Stimulated activated CD4-positive, alpha-beta T cell treated with anti-CD3 and anti-CD28 coated beads, Interleukin-1b, Interleukin-23, amount 100 ng/mL, for 48 hours (primary cell): ENCODE measurements at regions not wholly inside any gene's neighbourhood (a gene's known extent, or its start where the extent isn't known, plus 50 kb on each side); places are given as distances from the start of the nearest gene placed in this dataset.

Experiments
- DNase-seq: peaks from one replicate; pipeline ENCODE4 v3.0.0-alpha.2; 2020

DNA sequence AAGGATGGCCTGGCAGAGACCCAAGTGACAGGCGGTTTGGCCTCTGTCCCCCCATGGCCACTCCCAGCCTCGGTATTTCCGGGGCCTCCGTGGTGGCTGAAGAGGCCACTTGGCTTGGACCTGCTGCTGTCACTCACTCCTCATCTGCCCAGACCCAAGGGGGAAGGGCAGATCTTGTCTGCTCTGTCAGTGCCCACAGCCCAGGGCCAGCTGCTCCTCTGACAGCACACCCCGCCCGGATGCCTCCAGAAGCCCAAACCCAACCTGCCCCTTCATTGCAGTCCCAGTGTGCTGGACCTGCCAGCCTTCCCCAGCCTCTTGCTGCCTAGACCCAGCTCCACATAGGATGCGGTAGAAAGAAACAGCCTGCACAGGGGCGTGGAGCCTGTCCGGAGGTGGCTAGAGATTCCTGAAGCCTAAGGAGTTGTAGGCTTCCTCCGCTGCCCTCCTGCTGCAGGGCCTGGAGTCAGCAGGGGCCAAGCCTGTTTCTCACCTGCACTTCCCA is 52.0 kb downstream of the MAGEF1 start:
- no peak for DNase-seq

DNA sequence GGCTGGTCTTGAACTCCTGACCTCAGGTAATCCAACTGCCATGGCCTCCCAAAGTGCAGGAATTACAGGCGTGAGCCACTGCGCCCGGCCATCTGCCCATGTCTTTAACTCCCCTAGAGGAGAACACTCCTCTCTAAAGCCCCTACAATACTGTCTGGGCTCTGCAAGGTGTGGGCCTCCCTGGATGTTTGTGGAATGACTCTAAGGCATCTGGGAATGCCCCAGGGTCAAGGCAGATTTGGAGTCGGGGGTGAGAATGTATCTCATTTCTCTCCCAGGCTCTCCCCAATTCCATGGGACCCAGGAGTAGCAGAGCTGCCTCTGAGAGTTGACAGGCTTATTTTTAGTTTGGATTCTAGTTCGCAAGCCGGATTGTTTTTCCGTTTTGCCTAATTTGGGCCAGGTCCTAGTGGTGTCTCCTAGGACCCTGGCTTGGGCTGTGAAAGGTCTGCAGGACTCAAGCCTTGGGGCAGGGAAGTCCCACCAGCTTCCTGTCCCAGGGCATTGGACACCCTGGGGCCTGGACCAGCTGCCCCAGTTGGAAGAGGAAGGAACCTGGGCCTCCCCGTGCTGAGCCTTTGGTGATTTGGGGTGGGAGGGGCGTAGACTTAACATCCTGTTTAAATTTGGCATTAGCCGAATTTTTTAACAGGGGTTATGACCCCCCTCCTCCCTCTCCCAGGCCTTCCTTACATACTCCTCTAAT is 53.5 kb downstream of the MAGEF1 start:
- no peak for DNase-seq

DNA sequence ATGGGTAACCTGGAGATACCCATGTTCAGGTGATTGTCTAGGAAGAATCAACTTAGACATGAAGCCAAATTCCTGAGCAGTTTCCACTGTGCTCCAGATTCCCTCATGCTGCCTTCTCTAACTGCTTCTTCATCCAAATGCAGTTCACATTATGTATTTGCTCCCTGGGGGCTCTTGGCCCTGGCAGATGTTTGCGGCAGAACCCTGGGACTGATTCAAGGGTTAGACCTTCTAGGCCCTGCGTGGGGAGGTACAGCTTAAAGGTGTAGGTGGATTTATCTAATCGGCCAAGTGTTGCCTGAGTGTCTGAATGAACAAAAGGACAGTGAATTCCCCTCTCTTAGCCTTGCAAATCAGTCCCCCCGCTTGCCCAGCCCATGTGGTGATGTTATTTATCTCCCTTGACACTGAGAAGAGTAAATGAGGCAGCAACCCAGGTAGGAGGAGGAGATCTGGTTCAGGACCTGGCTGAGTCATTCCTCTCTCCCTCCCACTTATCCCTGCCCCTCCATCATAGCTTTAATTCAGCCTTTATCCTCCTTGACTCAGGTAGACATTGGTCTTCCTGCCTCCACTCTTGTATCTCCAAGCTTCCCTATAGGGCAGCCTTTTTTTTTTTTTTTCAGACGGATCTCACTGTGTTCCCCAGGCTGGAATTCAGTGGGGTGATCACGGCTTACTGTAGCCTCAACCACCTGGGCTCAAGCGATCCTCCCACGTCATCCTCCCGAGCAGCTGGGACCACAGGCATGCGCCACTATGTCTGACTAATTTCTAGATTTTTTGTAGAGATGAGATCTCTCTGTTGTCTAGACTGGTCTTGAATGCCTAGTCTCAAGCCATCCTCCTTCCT is 54.8 kb downstream of the MAGEF1 start:
- peak; percentile 44 for DNase-seq

DNA sequence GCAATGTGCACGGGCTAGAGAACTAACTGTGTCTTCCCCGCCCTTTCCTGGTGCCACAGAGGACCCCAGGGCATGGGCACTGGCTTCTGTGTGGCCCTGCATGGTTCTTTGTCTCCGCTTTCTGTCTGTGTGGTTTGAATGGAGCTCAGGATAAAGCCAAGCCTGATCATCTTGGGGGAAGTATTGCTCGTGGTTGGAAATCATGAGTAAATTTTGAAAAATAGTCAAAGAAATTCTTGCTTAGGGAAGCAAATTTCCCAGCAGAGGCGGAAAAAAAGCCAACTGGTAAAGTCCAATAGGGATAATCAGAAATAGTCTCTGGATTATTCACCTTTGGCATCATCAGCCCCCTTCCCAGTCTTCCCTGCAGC is 55.4 kb downstream of the MAGEF1 start:
- no peak for DNase-seq

DNA sequence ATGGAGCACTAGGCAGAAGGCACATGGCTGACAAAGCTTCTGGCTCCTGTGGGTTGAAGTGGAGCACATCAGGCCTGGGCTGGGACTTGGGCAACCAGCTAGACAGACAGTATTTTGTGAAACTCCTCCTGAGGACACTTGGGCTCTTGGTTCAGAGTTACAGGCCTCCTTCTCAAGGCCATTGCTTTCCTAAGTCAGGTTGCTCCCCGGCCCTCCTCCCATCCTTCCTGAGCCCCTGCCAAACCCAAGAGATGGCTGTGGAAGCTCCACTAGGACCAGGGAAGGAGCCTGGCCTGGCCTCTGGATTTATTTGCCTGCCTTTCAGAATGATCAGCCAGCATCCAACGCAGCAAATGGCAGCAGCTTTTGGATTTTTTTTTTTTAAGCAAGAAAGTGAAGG is 56.3 kb downstream of the MAGEF1 start:
- DNase-seq = no peak

DNA sequence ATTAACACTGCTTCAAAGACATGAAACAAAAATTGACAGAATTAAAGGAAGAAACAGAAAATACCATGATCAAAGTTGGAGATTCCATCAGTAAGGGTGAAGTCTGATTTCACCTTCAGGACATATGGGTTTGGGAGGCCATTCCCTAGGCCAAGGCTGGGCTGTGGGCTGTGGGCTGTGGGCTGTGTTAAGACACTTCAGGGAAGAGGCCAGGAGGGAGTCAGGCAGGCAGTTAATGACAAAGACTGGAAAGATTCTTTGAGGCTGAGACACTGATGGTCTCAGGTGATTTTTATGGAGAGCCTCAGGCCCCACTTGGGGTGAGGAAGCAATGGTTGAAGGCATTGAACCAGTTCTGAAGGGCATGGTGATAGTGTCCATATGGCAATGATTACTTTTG is 57.5 kb downstream of the MAGEF1 start:
- no peak for DNase-seq

DNA sequence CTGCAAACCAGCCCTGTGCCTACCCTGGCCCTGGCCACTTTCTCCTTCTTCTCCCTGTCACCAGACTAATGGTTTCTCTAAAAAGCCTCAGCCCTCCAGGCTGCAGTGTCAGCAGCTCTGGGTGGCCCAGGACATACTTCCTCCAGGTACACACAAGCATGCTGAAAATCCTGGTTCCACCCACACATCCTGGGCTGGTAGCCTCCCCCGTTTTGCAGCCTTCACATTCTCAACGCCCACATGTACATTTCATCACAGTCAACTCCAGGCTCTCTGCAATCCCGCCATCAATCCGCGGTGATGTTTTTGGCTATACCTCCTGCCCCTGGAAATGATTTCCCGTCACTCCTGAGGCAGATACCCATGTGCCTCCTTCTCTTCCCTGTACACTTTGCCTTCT is 59.4 kb downstream of the MAGEF1 start:
- no peak for DNase-seq

DNA sequence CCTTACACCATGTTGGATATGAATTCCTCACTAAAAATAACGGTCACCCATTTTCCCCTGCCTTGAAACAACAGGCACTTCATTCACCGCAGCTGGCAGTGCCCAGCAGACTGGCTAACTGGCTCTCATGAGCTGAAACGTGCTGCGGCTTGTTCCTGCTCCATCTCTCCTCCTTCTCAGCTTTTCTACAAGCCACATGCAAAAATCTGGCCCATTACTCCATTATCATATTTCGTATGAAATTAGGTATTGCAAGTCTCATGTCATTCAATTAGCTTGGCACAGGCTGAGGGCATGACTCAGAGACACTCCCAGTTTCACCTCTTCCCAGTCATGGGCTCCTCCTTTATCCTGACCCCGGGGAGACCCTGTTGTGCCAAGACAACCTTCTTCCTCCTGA is 60.0 kb downstream of the MAGEF1 start:
- DNase-seq = no peak

DNA sequence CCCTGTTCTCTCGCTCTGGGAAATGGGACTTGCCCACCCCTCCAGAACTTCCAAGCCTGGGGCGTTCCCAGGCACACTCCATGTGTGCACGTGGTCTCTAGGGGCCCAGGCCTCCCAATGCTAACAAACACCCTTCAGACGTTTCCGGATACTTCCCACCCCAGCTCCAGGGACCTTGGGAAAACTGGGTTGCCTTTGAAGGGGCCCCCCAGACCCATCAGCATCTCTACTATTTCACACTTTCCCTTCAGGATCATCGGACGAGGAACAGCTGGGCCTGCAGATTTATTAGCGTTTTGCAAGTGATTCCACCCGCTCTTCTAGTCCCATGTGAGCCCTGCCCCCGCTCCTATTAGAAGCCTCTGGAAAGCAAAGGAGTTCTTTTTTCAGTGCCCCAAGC is 63.2 kb downstream of the MAGEF1 start:
- no peak for DNase-seq

DNA sequence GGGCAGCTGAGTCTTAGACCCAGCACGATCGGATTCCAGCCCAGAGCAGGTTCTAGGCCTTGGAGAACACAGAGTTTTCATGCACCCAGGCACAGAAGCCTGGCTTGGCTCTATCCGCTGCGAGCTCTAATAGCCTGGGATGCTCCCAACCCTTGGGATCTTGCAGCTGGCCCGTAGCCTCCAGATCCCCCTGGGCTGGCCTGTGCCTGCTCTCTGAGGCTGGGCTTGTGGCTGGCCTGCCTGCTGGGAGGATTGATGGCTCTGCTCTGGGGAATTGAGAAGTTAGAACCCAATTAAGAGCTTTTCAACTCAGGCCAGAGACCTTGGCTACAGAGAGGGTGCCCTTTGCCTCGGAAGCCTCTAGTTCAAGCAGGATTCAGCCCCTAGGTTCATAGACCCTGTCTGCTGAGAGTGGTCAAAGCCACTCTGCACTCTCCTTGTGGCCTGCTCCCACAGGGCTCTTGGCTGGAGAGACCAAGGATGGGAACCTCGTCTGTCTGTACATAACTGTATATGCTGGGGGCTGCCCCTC is 64.4 kb downstream of the MAGEF1 start:
- no peak for DNase-seq

DNA sequence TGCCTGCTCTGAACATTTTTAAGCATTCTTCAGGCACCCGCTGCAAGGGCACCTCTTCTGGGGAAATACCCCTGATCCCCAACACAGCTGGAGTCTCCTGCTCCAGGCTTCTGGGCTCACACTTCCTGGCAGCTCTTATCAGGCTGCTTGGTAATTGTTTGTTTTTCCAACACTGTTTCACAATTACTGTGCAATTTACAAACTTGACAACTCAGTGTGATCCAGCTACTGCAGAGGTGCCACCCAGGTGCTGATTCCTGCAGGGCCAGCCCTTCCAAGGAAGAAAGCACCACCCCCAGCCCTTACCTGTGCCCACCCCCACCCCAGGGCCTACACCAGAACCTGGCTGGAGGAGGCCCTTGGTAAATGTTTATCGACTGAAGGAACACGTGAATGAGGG is 66.5 kb downstream of the MAGEF1 start:
- no peak for DNase-seq

DNA sequence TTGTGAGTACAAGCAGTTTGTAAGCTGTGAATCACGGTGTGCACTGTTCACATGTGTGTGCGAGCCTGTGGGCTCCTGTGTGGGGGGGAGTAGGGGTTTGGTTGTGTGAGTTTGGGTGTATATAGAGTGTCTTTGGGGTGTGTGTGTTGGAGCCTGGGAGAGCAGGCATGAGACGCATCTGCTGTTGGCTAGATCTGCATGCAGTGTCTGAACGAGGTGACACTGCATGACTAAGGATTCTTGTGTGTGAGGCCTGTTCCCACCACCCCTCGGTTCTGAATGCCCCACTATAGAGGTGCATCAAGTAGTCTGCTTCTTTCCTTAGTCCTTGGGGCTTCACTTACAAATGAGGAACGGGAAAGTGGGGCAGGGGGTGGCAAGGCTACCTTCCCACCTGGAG is 68.4 kb downstream of the MAGEF1 start:
- DNase-seq = no peak

DNA sequence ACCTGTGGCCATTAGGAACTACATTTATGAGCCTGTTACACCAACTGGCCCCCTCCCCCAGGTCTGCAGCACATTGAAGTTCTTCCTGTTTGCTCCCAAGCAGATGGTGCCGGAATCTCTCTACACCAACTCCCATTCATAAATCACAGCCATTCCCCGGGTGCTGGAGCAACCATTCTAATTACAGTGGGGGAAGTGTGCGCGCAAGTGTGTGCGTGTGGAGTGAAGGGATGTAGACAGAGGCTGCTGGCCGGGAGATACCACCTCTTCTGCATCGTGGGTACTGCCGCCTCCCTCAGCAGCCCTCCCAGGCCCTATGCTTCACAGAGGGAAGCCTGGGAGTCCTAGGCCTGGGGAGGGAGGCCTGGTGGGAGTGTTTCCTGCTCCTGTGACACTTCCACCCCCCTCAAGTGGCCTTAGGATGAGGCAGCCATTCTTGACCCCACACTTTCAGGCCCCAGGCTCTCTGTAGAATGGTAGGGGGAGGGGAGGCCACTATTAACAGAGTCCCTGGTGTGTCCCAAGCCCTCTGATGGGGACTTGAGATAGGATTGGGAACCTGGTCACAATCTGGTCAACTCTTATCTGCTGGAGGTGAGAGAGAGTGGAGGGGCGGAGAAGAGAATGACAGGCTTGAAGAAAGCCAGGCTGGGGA is 69.1 kb downstream of the MAGEF1 start:
- no peak for DNase-seq

DNA sequence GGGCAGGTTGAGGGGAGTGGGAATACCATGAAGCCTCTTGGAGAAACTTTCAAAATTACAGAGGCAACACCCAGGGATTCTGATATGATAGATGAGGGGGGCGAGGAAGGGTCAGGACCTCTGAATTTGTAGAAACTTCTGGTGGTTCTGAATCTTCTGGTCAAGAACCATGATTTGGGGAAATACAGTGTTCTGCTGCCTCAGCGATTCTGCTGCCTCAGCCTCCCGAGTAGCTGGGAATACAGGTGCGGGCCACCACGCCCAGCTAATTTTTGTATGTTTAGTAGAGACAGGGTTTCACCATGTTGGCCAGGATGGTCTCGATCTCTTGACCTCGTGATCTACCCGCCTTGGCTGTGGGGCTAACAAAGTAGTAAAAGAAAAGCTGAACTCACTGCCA is 70.4 kb downstream of the MAGEF1 start:
- no peak for DNase-seq

DNA sequence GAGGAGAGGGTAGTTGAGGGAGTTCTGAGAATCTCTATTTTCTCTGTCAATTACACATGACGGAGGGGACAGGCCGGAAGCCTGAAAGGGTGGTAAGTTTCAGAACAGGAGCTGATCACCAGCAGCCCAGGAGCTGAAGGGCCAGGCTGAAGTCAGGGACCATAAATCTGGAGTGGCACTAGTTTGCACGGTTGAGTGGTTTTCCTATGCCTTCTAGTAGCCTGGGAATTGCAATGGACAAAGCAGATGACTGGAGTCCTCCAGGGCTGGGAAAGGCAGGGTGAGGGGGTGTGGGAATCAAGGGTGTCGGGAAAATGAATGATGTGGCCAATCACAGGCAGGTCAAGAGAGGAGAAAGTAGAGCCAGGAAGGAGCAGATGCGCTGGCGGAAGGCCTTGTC is 72.5 kb downstream of the MAGEF1 start:
- no peak for DNase-seq

DNA sequence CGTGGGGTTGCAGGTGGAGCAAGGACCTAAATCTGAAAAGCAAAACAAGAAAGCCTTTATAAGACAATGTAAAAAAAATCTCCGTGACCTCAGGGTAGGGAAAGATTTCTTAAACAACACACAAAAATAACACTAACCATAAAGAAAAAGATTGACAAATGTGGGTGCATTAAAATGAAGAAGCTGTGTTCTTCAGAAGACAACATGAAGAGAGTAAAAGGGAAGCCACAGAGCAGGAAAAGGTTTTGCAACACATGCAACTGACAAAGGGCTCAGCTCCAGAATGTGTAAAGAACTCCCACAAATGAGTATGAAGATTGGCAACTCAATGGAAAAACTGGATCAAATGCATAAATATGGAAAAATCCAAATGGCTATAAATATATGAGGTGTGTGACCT is 74.2 kb downstream of the MAGEF1 start:
- DNase-seq = no peak

DNA sequence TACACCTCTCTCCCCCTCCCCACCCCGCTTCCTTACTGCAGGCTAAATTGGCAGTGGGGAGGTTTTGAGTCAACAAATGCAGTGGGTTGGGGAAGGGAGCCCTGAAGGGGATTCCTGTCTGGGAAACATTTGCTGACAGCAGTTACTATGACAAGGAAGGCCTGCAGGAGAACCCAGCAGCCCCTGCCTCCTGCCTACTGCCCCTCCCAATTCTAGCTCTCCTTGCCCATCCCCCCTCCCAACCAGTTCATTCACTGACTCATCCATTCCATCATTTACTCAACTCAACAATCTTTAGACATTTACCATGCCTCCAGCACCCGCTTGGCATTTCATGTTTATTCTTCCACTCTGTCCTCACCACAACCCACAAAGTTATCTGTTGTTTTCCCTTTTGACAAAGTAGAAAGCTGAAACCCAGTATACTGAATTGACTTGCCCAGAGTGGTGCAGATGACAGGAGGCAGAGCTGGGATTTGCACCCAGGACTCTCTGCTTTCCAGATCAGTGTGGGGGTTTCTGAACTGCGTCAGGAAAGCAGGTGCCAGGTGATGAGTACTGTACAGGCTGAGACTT is 75.0 kb downstream of the MAGEF1 start:
- peak; percentile 60 for DNase-seq

DNA sequence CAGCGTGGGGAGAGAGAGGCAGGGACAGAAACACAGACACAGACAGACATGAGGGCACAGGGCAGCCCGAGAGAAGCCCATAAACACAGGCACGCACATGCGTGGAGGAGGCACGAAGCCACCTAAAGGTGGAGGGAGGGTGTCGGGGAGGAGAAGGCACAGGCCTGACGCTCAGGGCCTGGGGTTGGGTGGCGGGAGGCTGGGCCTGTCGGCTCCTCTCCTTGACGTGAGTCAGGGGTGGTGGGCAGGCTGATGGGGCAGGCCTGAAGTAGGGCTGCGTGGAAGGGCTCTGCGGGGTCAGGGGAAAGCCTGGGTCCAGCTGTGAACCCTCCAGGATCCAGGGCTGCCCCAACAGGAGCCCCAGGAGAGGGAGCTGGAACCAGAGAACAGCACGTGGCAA is 74.2 kb downstream of the EPHB3 start:
- DNase-seq = no peak

DNA sequence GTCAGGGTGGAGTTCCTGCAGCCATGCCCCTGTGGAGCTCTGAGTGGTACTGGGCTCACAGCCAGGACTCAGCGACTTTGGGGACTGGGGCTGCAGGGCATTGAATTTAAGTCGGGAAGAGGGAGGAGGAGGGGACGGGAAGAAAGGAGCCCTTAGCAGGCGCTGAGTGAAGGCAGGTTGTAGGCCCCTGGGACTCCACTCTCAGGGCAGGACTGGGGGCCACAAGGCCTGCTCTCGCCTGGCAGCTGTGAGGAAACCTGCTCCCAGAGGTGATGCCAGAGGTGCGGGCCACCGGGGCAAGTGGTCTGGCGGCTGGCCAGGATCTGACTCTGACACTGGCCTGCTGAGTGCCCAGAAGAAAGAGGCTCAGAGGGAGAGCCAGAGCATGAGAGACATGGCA is 73.5 kb downstream of the EPHB3 start:
- no peak for DNase-seq

DNA sequence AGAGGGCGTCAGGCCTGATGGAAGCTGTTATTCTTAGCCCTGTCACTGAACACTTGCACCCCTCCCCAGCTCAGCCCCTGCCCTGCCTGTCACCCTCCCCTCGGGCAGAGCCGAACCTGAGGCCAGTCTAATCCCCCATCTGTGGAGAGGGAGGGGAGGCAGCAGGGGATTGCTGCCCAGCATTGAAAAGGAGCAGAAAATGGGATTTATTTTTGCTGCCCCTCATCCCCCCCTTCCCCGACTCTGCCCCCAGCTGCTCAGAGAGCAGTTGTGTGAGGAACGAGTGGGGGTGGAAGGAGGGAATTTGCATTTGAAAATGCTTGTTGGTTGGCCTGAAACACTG is 71.6 kb downstream of the EPHB3 start:
- no peak for DNase-seq

DNA sequence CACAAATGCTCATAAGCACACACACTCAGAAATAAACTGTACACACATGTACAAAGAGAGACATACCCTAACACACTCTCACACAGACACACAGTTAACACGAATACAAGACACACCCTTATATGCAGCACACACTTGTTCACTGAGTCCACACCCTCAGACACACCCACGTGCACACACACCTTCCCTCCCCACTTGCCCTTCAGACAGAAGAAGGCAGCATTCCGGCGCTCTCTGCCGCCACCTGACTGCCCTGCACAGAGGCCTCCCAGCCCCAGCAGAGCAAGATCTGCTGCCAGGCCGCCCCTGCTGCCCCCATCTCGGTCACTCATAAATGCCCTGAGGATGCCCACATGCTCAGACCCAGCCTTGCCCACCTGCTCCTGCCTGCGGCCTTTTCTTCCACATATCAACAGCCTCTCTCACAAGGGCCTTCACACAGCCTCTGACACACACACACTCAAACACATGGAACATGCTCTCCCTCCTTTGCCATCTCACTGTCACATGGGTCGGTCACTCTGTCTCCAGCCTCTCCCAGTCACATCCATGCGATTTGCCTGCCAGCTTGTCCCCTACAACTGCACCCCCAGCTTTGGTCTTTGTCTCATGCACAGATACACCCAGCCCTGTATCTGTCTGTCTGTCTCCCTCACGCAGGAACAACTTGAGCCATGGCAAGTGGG is 71.1 kb downstream of the EPHB3 start:
- no peak for DNase-seq
